Stimulated activated CD8-positive, alpha-beta memory T cell treated with anti-CD3 and anti-CD28 coated beads, Interleukin-4, amount 100 ng/mL, for 24 hours (primary cell): ENCODE measurements at regions not wholly inside any gene's neighbourhood (a gene's known extent, or its start where the extent isn't known, plus 50 kb on each side); places are given as distances from the start of the nearest gene placed in this dataset.

ENCODE experiments used
- DNase-seq: peaks from one replicate; pipeline ENCODE4 v3.0.0-alpha.2; 2020; ENCODE audit warnings: low read depth

DNA sequence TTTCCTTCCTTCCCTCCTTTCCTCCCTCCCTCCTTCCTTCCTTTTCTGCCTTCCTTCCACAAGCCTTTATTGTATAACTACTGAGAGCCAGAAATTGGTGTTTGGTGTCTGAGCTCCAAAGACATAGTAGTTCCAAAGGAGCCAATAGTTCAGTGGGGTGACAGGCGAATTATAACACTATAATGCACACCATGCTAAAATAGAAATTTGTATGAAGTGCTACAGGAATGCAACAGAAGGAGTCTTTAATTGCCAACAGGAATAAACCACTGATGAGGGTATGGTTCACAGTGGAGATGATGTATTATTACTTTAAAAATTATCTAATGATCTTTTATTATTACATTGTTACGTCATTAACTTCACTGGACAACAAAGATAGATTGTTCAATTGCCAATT lies 158.8 kb upstream of the SP8 start:
- no peak for DNase-seq

DNA sequence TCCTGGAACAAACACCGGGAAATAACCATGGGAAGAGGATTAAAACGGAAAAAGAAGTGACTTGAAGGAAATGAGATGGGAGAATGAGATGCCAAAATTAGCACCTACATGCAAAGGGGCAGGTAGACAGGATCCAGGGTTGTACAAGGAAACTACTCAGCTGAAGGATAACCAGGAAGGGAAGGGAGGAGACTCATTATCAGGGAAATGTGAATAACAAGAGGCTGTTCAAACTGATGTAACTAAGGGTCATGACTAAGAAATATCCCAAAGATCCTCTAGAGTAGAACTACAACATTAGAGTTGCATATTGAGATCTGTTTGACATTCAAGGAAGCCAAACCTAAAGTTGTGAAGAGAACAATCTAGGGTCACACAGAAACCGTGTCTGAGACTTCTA lies 166.2 kb upstream of the SP8 start:
- no peak for DNase-seq

DNA sequence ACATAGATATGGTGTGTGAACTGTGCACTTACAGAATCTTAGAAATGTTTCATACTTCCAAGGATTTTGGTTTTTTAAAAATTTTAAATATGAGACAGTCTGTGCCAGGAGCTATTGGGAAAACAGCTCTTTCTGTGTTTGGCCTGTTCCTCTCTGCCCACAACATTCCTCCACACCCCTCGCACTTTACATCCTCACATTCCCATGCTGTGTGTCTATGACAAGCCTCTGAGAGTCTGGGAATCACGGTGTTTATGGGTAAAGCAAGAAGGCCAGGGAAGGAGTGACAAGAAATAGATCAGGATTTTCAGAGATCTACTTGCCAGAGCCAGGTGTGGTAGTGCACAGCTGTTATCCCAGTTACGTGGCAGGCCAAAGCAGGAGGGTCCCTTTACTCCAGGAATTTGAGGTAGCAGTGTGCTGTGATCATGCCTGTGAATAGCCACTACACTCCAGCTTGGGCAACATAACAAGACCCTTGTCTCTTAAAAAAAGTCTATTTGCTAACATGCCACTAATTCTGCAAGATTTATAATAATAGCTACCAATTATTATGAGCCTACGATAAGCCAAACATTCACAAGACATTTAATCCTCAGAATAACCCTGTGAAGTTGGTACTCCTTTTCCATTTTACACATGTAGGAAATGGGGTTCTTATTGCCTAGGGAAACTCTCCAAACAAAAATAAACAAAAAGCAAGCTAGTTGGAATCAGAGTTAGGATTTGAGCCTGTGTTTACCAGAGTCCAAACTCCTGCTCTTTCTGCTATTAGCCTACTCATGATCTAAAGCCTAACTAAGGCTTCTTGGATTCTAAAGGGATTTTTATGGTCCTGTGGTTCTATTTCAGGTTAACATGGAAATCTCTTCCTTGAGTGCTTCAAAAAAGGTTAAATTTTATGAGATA lies 168.3 kb upstream of the SP8 start:
- DNase-seq: no peak

DNA sequence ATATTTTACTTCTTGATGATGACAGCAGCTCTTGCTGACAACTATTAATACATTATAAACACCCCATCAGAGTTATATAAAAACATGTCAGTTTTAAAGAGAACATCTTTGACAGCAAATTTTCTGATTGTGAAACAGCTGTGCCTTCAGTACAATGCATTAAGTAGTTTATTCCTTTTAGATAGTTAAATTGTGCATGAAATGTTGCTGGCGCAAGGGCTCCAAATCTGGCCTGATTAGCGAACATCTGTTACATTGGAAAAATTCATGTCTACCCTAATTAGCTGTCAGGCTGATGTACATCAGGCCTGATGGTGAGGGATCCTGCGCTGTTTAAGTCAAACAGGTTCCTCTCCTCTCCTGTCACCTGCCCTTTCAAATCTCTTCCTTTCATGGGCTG lies 171.9 kb upstream of the SP8 start:
- no peak for DNase-seq

DNA sequence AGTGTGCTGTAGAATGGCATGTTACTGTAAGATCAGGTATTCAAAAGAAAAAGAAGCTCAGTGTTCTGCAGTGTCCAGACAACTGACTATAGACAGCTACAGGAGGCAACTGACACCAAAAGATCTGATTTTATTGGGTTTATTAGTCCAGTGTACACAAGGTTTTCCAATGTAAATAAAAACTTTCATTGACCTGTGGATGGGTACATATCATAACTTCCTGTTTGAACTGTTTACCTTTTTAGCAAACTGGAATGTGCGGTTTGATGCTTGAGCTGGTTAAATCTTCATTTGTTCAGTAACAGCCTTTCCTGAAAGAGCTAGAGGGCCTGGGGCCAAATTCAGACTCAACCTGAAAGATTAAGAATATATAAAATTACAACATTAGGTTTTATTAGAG lies 172.6 kb upstream of the SP8 start:
- no peak for DNase-seq

DNA sequence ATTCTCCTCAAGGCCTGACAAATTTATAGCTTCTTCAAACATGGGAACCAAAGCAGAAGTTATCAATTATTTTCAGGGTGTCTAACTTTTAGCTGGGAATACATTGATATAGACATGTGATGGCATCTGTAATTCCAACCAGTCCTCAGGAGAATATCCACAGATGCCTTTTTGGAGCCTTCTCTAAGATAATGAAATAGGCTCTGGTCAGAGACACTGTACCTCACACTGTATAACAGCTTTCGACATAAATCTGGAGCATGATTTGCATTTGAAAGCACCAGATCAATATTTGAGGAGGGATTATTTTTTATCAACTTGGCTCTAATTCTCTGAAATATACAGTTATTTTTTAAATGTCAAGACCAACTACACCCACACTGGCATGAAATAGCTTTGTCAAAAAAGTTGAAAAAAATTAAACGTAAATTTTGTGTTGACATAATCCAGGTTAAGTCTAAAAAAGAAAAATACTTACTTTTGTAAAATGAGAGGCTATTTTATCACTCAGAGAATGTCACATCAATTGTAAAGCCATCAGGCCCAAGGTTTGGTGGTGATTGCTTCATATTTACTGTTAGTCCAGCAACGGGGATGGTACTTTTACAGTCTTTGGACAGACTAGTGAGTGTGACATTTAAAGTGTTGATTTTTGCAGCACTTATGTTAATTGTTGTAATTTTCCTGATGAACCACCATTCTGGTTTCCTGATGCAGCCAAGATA lies 177.0 kb upstream of the SP8 start:
- no peak for DNase-seq

DNA sequence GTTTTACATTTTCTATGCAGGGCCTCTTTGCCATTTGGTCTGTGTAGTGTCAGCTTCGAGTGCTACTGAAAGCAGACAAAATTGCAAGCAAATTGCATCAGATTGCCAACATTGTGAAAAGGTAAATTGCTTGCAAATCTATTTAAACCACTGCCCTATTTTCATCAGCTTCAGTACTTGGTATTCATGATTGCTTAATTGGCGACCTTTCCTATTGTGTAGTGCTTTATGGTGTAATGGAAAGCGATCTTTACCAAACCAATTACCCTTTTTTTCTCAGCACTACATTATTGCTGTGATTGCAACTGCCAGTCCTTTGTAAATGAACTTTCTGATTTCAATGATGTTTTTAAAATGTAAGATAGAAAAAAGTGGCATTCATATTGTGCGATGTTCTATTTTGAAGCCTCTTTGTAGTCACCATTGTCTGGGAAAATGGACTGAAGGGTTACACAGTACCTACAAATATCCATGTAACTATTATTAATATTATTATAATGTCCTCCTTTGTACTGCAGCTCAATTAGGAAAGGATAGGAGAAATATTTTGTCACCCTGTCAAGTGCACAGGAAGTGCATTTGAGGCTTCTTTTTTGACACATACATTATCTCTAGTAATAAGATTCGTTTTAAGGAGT lies 177.7 kb upstream of the SP8 start:
- no peak for DNase-seq

DNA sequence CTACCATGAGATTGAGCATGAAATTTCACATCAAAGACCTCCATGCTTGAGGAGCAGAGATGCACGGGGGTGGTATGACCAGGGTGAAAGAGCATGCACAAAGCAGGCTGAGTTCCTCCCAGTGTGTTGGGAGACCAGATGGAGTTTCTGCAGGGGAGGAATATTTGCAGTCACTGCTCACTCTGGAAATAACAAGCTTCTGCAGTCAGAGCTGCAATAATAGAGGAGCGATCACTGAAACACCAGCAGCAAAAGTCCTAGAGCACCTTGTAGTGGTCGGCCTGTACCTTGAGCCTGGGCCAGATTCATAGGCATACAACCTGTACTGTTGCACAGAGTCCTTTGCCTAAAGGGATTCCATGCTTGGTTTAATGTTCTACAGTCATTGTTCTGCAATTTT lies 184.5 kb upstream of the SP8 start:
- no peak for DNase-seq

DNA sequence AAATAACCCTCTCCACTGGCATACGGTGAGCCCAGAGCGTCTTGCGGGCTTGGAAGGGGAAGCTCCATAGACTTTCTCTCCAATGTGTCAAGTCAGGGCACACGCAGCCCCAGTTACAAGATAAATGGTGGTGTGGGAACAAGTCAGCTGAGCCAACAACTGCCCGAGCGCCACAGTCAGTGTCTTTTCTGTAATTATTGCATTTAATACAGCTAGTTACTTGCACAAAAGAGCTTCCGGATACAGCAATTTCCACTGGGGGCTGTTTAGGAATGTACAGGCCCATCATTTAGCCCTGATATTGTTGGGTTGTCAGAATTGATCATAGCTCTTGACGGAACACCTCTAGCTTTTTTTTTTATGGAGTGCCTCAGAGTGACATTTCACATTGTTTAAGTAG lies 193.5 kb upstream of the SP8 start:
- no peak for DNase-seq

DNA sequence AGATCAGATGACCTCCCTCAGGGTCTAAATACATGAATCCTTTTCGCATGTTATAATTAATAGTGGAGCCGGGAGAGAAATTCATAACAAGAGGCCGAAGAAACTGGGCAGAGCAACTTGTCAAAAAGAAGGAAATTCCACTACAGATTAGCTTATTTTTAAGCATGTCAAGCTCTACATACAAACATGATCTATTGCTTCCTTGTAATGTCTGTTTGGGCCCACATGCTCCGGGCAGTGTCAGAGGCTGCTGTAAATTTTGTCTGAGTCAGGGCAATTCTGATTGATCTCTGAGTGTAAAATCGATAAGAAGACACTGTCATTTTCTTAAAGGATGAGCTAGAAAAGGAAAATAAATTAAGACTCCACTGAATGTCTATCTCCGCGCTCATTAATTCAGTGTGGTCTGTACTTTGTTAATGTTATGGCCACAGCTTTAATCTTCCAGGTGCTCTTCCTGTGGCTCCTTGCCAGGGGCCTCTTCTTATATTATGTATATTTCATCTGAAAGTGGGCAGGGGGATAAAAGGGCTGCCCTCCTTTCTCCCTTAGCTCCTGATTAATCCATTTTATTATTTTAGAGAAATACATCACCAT lies 194.1 kb upstream of the SP8 start:
- DNase-seq: no peak

DNA sequence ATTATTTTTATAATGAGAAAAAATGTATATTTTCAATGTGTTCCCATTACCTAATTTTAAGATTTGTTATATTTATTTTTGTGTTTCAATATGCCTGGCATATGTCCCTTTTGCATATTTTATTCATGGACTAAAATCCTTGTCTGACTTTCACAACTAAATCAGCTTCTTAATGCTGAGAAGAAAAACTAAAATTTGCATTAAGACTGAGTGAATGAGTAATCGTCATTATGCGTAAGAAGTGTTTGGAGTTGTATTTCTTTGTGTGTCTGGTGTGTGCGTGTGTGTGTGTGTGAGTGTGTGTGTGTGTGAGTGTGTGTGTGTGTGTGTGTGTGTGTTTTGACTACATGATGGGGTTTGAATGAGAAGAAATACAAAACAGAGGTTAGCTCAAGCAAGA lies 201.7 kb upstream of the SP8 start:
- DNase-seq: no peak

DNA sequence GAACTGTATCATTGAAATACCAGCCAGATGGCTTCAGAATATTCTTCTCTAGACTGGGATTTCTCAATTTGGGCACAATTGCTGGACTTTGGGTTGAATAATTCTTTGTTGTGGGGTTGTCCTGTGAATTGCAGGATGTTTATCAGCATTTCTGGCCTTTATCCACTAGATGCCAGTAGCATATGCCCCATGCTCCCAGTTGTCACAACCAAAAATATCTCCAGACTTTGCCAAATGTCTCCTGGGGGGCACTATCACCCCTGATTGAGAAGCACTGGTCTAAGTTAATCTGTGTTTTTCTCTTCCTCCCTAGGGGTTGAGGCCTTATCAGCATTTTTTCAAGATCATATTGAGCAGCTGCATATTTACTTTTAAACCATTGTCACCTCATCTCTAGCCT lies 204.9 kb upstream of the SP8 start:
- DNase-seq: no peak

DNA sequence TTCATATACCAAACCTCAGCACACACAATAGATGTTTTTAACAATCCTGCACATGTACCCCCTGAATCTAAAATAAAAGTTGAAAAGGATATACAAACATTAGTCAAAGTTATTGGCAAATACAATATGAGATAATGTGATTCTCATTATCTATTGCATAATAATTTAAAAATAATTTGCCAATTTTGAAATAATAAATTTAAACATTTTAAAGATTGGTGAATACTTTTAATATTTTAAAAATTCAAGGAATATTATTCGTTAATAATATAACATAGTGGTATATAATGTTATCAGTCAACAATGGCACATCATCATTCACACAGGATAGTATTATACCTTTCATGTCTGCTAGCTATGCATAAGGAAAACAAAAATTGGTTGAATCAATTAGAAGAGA lies 207.0 kb upstream of the SP8 start:
- DNase-seq: no peak

DNA sequence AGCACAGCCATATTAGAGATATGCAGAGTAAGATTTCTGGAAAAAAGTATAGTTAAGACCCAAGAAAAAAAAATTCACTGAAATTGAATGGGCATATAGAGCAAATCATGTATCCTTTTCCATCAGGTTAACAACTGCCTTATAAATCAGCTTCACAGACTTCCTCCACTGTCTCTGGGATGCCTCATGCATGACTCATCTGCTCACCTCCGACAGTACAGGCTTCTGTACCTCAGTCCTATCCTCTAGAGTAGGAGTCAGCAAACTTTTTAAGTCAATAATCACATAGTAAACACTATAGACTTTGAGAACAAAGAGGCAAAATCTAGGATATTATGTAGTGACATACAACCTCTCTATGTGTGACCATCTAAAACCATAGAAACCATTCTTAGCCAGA lies 211.6 kb upstream of the SP8 start:
- DNase-seq: no peak

DNA sequence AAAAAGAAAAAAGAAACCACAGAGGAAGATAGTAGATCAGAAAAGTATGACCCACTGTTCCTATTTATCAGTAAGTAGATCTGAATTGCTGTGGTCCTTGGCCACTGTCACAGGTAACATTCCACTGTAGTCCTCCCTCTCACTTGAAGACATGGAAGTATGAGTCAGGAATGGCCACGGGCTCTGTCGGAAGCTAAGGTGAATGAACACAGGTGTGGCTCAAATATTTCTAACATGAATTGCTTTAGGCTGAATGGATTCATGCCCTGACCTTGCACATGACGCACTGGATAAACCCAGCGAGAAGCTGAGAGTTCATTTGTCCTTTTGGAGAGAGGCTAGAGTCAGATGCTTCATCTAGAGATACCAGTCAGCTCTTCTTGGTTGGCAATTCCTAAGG lies 224.5 kb upstream of the SP8 start:
- no peak for DNase-seq

DNA sequence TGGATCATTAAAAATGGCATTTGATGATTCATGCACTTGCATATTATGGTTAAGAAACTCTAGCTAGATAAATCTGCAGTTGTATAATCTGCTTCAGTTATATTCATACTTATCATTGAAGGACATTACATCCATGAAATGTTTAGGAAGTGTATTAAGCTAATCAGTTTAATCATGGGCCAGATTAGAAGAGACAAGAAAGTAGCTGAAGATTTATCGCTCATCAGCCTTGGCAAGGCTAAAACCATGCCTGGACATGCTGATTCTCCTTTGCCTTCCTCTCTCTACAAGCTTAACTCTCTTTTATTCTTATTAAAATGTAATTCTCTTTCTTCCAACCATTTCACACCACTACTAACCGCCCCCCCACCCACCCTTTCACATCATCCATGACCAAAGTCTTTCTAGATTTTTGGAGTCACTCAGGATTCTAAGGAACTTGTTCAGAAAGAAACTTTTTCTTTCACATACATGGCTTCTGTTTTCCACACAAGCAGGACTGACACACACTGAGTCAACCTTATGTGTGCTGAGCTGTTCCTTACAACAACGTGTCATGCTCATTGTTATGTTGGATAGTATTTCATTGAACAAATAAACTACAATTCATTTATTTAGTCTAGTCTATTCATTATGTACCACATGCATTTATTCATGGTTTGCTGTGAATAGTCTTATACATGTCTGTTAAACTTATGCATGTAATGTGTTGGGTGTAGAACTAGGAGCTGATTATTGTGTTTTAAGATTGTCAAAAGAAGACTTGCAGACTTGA lies 227.3 kb upstream of the SP8 start:
- DNase-seq: no peak

DNA sequence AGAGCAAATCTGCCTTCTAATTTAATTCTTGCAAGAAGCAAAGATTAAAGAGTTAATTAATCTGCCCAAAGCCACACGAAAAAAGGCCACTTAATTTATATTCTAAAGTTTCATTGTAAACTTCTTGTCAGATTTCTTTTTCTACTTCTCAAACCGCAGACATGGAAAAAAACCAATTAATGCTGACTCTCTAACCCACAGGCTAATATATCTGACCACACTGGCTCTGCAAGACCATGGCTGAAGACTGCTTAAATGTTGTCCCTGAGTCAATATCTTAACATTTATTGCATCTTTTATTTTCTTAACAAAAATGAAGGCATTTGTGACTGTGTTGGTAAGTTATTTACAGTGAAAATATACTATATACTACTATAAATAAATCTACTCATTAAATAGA lies 234.0 kb upstream of the SP8 start:
- DNase-seq: no peak

DNA sequence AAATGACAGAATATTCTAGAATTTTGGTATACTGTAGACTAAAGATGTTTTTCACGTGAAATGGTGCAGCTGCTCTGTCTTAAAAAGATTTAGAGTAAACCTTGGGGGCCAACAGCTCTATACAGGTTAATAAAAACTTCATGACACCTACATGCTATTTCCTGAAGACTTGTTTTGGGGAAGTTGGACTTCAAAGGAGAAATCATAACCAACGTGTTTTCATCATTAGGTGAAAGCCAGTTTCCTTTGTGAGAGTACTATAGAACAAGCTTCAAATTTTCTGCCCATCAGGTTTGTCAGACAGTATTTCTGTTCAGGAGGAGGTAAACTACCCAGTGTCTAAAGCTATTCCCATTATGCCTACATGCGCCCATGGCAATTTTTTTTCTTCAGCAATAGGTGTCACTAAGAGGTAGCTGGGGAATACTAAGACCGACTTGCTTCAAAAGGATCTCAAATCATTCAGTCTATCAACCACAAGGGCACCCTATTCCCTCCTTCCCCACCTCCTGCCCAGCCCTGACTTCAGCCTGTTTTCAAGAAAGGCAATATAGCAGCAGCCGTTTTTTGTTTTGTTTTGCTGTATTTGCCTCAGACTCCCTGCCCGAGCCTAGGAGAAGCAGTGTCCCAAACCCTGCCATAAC lies 237.3 kb upstream of the SP8 start:
- no peak for DNase-seq

DNA sequence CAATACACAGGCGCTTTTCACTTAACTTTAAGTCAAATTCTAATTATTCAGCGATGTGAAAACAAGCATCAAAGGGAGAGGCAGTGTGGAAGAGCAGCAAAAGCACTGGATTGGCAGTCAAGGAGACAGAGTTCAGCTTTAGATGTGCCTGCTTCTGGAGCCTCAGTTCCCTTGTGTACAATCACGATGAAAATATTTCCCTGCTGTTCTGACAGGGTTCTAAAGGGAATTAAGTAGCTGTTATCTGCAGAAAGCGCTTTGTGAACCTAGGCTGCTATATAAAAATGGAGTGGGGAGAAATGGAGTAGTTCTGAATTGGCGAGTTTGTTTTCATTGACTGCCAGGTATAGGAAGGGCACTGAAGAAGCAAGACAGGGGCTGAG lies 237.8 kb upstream of the SP8 start:
- DNase-seq: no peak

DNA sequence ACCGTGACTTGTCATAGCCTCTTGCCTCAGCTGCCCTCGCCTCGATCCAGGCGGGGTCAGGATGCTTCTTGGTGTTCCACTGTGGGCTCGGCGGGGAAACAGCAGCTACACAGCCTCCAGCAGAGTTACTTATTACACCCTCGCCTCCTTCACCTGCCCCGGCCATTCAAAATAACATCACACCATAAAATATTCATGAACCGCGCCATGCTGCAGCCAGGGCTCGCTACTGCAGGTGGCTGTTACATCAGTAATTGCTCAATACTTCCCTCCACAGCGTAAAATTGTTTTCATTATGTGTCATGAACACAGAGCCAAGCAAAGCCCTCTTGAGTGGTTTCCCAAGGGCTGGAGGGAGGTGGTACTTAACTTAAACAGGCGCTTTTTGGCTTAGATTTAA lies 241.5 kb upstream of the SP8 start:
- DNase-seq: no peak

DNA sequence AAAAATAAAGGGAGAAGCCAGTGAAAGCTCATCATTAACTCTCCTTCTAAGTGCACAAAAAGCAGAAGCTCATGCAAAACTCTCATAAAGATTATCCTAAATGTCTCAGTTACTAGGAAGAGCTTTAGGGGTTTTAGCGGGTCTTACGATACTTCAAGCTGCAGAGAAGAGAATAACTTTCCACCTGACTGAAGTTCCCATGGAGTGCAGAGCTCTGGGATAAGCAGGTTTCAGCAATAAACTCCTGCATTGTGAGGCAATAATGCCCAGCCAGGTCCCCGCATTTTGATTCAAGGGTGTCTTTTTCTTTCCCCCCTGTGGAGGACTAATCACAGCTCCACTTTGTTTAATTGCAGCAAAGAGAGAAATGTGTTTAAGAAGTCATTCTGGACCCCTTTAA lies 241.9 kb upstream of the SP8 start:
- DNase-seq: no peak

DNA sequence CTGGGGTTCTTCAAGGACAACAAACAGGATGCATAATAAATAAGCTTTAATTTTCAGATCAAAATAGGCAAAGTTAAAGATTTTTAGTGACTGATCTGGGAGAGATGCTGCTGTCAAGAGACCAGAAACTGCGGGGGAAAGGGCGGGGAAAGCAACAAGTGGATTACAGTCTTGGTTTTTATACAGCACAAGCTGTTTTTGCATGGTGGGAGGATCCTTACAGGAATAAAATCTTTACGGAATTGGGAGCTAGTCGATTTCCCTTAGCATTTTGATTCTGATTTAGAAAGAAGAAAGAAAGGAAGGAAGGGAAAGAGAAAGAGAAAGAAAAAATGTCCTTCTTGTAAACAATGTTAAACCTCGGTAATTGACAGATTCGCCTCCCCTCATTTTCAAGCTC lies 242.3 kb upstream of the SP8 start:
- DNase-seq: no peak
